ENCODE measurements at regions not wholly inside any gene's neighbourhood (a gene's known extent, or its start where the extent isn't known, plus 50 kb on each side); places are given as distances from the start of the nearest gene placed in this dataset.

DNA sequence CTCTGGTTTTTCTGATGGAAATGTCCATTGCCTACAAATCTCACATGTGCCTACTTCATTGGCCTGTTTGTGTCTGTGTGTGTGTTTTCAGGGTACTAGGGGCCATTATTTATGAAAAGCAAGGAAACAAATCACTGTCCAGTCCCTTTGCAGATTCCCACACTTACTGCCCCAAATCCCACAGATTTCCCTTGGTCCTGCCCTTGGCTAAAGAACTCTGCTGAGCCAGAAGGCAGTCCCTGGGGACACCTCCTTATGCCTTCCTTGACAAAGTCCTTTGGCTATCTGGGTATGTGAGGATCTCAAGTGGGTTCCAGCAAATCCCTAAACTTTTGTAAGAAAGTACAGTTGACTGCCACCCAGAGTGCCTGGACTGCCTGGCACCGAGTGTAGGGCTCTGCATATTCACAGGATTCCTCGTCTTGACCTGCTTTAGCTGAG is 388.1 kb downstream of the BCAT1 start:
- Histone ChIP-seq H3K27me3 (ENCODE audit: low read length) (no peaks in the 10 kb centered on the region), H3K27ac (ENCODE audit: low read depth, low read length) (no peak overlapping the region), H3K9me3 (ENCODE audit: insufficient read depth, low read length) (no peaks in the 10 kb centered on the region), H3K4me2 (ENCODE audit: low read depth, low read length, poor library complexity, severe bottlenecking) (no peak overlapping the region), H3K36me3 (ENCODE audit: low read length) (no peaks in the 10 kb centered on the region), H4K20me1 (ENCODE audit: low read depth, low read length) (no peaks in the 10 kb centered on the region), H3K79me2 (ENCODE audit: insufficient read depth, low read length) (no peaks in the 10 kb centered on the region), H2AFZ (ENCODE audit: low read depth, low read length, severe bottlenecking) (no peak overlapping the region), H3K9me2 (replicated peaks; ENCODE audit: insufficient read depth, low read length) (no peaks in the 10 kb centered on the region), H3K4me3 (ENCODE audit: insufficient read depth, low read length, poor library complexity, severe bottlenecking) (no peak overlapping the region), H3K9ac (ENCODE audit: low read length) (no peak overlapping the region), H3F3A (ENCODE audit: insufficient read depth) (no peaks in the 10 kb centered on the region)
- TF ChIP-seq EZH2phosphoT487 (conservative IDR thresholded peaks at IDR 0.05; ENCODE audit: low read length) = no peak
- TF ChIP-seq, protein P1, sequence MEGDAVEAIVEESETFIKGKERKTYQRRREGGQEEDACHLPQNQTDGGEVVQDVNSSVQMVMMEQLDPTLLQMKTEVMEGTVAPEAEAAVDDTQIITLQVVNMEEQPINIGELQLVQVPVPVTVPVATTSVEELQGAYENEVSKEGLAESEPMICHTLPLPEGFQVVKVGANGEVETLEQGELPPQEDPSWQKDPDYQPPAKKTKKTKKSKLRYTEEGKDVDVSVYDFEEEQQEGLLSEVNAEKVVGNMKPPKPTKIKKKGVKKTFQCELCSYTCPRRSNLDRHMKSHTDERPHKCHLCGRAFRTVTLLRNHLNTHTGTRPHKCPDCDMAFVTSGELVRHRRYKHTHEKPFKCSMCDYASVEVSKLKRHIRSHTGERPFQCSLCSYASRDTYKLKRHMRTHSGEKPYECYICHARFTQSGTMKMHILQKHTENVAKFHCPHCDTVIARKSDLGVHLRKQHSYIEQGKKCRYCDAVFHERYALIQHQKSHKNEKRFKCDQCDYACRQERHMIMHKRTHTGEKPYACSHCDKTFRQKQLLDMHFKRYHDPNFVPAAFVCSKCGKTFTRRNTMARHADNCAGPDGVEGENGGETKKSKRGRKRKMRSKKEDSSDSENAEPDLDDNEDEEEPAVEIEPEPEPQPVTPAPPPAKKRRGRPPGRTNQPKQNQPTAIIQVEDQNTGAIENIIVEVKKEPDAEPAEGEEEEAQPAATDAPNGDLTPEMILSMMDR (IDR thresholded peaks at IDR 0.05; ENCODE audit: insufficient read depth, low read length, poor library complexity, severe bottlenecking) = no peak

- Histone ChIP-seq H3K27ac (ENCODE audit: low read depth, low read length) (no peak overlapping the region), H3K9me2 (replicated peaks; ENCODE audit: insufficient read depth, low read length) (no peaks in the 10 kb centered on the region), H3K9me3 (ENCODE audit: insufficient read depth, low read length) (no peaks in the 10 kb centered on the region), H3F3A (ENCODE audit: insufficient read depth) (no peaks in the 10 kb centered on the region), H2AFZ (ENCODE audit: low read depth, low read length, severe bottlenecking) (no peak overlapping the region), H3K4me3 (ENCODE audit: insufficient read depth, low read length, poor library complexity, severe bottlenecking) (no peak overlapping the region), H3K36me3 (ENCODE audit: low read length) (no peaks in the 10 kb centered on the region), H3K27me3 (ENCODE audit: low read length) (no peaks in the 10 kb centered on the region), H4K20me1 (ENCODE audit: low read depth, low read length) (no peaks in the 10 kb centered on the region), H3K9ac (ENCODE audit: low read length) (no peak overlapping the region), H3K79me2 (ENCODE audit: insufficient read depth, low read length) (no peaks in the 10 kb centered on the region), H3K4me2 (ENCODE audit: low read depth, low read length, poor library complexity, severe bottlenecking) (no peak overlapping the region)
- TF ChIP-seq, protein P1 (IDR thresholded peaks at IDR 0.05; ENCODE audit: insufficient read depth, low read length, poor library complexity, severe bottlenecking) = no peak
- no peak for TF ChIP-seq EZH2phosphoT487 (conservative IDR thresholded peaks at IDR 0.05; ENCODE audit: low read length)
Measured at GRCh38 chr12:24560192-24560775, 388.6 kb downstream of the BCAT1 start.

DNA sequence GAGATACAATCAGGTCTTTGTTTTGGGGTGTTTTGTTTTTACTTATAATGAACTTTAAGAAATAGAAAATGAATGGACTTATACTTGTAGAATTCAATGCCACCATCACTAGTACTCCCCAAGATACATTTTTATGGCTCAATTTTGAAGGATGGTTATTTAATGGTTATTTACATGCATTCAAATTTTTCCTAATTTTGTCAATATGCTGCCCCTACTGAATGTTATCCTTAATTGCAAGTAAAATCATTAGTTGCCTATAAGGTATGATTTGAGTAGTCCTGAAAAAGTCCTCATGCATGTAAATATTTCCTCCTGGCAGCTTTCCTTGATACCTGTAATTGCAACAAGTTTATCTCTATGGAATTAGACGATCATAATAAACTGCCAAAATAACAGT is 391.2 kb downstream of the BCAT1 start:
- H3K79me2 ChIP-seq (ENCODE audit: insufficient read depth, low read length) = no peaks in the 10 kb centered on the region
- H3K9me2 ChIP-seq (replicated peaks; ENCODE audit: insufficient read depth, low read length) = no peaks in the 10 kb centered on the region
- H2AFZ ChIP-seq (ENCODE audit: low read depth, low read length, severe bottlenecking) = no peak overlapping the region
- H3K27ac ChIP-seq (ENCODE audit: low read depth, low read length) = no peak overlapping the region
- no peak overlapping the region for H3K4me3 ChIP-seq (ENCODE audit: insufficient read depth, low read length, poor library complexity, severe bottlenecking)
- TF ChIP-seq, protein P1 (IDR thresholded peaks at IDR 0.05; ENCODE audit: insufficient read depth, low read length, poor library complexity, severe bottlenecking) = no peak
- TF ChIP-seq EZH2phosphoT487 (conservative IDR thresholded peaks at IDR 0.05; ENCODE audit: low read length) = no peak
- no peaks in the 10 kb centered on the region for H3F3A ChIP-seq (ENCODE audit: insufficient read depth)
- no peak overlapping the region for H3K4me2 ChIP-seq (ENCODE audit: low read depth, low read length, poor library complexity, severe bottlenecking)
- H3K27me3 ChIP-seq (ENCODE audit: low read length) = no peaks in the 10 kb centered on the region
- no peak overlapping the region for H3K9ac ChIP-seq (ENCODE audit: low read length)
- H3K9me3 ChIP-seq (ENCODE audit: insufficient read depth, low read length) = no peaks in the 10 kb centered on the region
- H3K36me3 ChIP-seq (ENCODE audit: low read length) = no peaks in the 10 kb centered on the region
- no peaks in the 10 kb centered on the region for H4K20me1 ChIP-seq (ENCODE audit: low read depth, low read length)
